ENCODE measurements at regions not wholly inside any gene's neighbourhood (a gene's known extent, or its start where the extent isn't known, plus 50 kb on each side); places are given as distances from the start of the nearest gene placed in this dataset.

- Histone ChIP-seq H3K4me1 (ENCODE audit: control insufficient read depth in 4 of 4, insufficient read depth in 4 of 4, low read length in 3 of 4) (no peaks in the 10 kb centered on the region), H3K4me3 (ENCODE audit: low read depth in 1 of 3, low read length in 3 of 3) (no peak overlapping the region), H3K9ac (ENCODE audit: low read depth in 1 of 2, low read length in 2 of 2) (no peak overlapping the region), H3K36me3 (ENCODE audit: control insufficient read depth in 4 of 4, insufficient read depth in 3 of 4, low read depth in 1 of 4, low read length in 3 of 4) (no peaks in the 10 kb centered on the region), H3K9me3 (ENCODE audit: control insufficient read depth in 4 of 4, low read length in 3 of 4) (no peaks in the 10 kb centered on the region), H3K27me3 (ENCODE audit: control insufficient read depth in 4 of 4, insufficient read depth in 4 of 4, low read length in 3 of 4) (peaks cover 0 to 3% (median 0%) of the 10 kb centered on the region in 4 donors), H3K27ac (ENCODE audit: low read depth in 1 of 2, low read length in 2 of 2) (no peak overlapping the region)
- TF ChIP-seq TAF1 (conservative IDR thresholded peaks at IDR 0.05) (no peak), YY1 (IDR thresholded peaks at IDR 0.05) (no peak), ZBTB33 (IDR thresholded peaks at IDR 0.05) (no peak), RXRA (IDR thresholded peaks at IDR 0.05) (no peak), JUND (IDR thresholded peaks at IDR 0.05) (no peak), HNF4G (IDR thresholded peaks at IDR 0.05) (no peak), NR2F2 (IDR thresholded peaks at IDR 0.05) (no peak), RAD21 (IDR thresholded peaks at IDR 0.05) (no peak)
- 79% methylated on average over 11 of the region's 11 CpGs for WGBS
- DNase-seq (ENCODE audit: low spot score): no peak
Observed at GRCh38 chr17:34071886-34072420, 183.1 kb upstream of the CCL2 start.

GRCh38 chr17:34075076-34075475 is 180.0 kb upstream of the CCL2 start:
- Histone ChIP-seq H3K4me3 (ENCODE audit: low read depth in 1 of 3, low read length in 3 of 3) (no peak overlapping the region), H3K4me1 (ENCODE audit: control insufficient read depth in 4 of 4, insufficient read depth in 4 of 4, low read length in 3 of 4) (no peaks in the 10 kb centered on the region), H3K27ac (ENCODE audit: low read depth in 1 of 2, low read length in 2 of 2) (no peak overlapping the region), H3K36me3 (ENCODE audit: control insufficient read depth in 4 of 4, insufficient read depth in 3 of 4, low read depth in 1 of 4, low read length in 3 of 4) (no peaks in the 10 kb centered on the region), H3K27me3 (ENCODE audit: control insufficient read depth in 4 of 4, insufficient read depth in 4 of 4, low read length in 3 of 4) (peaks cover 0 to 5% (median 0%) of the 10 kb centered on the region in 4 donors), H3K9ac (ENCODE audit: low read depth in 1 of 2, low read length in 2 of 2) (no peak overlapping the region), H3K9me3 (ENCODE audit: control insufficient read depth in 4 of 4, low read length in 3 of 4) (no peaks in the 10 kb centered on the region)
- no peak for TF ChIP-seq TAF1 (conservative IDR thresholded peaks at IDR 0.05)
- TF ChIP-seq HNF4G (IDR thresholded peaks at IDR 0.05): no peak
- DNase-seq (ENCODE audit: low spot score): no peak
- 88% methylated on average over 5 of the region's 5 CpGs for WGBS

- H3K4me1 ChIP-seq (ENCODE audit: control insufficient read depth in 4 of 4, insufficient read depth in 4 of 4, low read length in 3 of 4): no peaks in the 10 kb centered on the region
- peaks cover 0 to 5% (median 0%) of the 10 kb centered on the region in 4 donors for H3K27me3 ChIP-seq (ENCODE audit: control insufficient read depth in 4 of 4, insufficient read depth in 4 of 4, low read length in 3 of 4)
- no peak for DNase-seq (ENCODE audit: low spot score)
- H3K9me3 ChIP-seq (ENCODE audit: control insufficient read depth in 4 of 4, low read length in 3 of 4): no peaks in the 10 kb centered on the region
- no peak overlapping the region for H3K27ac ChIP-seq (ENCODE audit: low read depth in 1 of 2, low read length in 2 of 2)
- H3K4me3 ChIP-seq (ENCODE audit: low read depth in 1 of 3, low read length in 3 of 3): no peak overlapping the region
- H3K36me3 ChIP-seq (ENCODE audit: control insufficient read depth in 4 of 4, insufficient read depth in 3 of 4, low read depth in 1 of 4, low read length in 3 of 4): no peaks in the 10 kb centered on the region
- 62% methylated on average over 16 of the region's 16 CpGs for WGBS
- H3K9ac ChIP-seq (ENCODE audit: low read depth in 1 of 2, low read length in 2 of 2): no peak overlapping the region
- TF ChIP-seq ZBTB33 (IDR thresholded peaks at IDR 0.05): no peak
- no peak for TF ChIP-seq NR2F2 (IDR thresholded peaks at IDR 0.05)
- TF ChIP-seq RXRA (IDR thresholded peaks at IDR 0.05): no peak
- TF ChIP-seq SP1 (IDR thresholded peaks at IDR 0.05): no peak
- no peak for TF ChIP-seq TAF1 (conservative IDR thresholded peaks at IDR 0.05)
- TF ChIP-seq YY1 (IDR thresholded peaks at IDR 0.05): no peak
- TF ChIP-seq ATF3 (IDR thresholded peaks at IDR 0.05): no peak
- TF ChIP-seq CTCF (IDR thresholded peaks at IDR 0.05; ENCODE audit: low read depth, low read length, missing input control): no peak
- no peak for TF ChIP-seq FOXA1 (IDR thresholded peaks at IDR 0.05)
- TF ChIP-seq JUND (IDR thresholded peaks at IDR 0.05): no peak
- no peak for TF ChIP-seq REST (IDR thresholded peaks at IDR 0.05)
- no peak for TF ChIP-seq FOXA2 (IDR thresholded peaks at IDR 0.05)
- TF ChIP-seq MAX (IDR thresholded peaks at IDR 0.05): no peak
- TF ChIP-seq HNF4A (conservative IDR thresholded peaks at IDR 0.05): no peak
Observed at GRCh38 chr17:34076743-34077631, 178.1 kb upstream of the CCL2 start.

Data from liver (tissue), 8 donors.